Testis (tissue), 2 donors: ENCODE measurements at regions not wholly inside any gene's neighbourhood (a gene's known extent, or its start where the extent isn't known, plus 50 kb on each side); places are given as distances from the start of the nearest gene placed in this dataset.

Experiments
- DNase-seq: peaks from one replicate; pipeline ENCODE4 v3.0.0-alpha.2; 2019
- H3K27ac ChIP-seq, 2 donors: fragments of 200-600 bp; sonication (generic); one replicate each; pipeline ENCODE4 v1.5.1; 2019
- H3K27me3 ChIP-seq: fragments of 200-600 bp; sonication (generic); one replicate; pipeline ENCODE4 v1.5.1; 2019
- H3K36me3 ChIP-seq: fragments of 200-600 bp; sonication (generic); one replicate; pipeline ENCODE4 v1.5.1; 2017; ENCODE audit warnings: low read depth; ENCODE audit errors: missing control alignments
- H3K4me1 ChIP-seq: fragments of 200-600 bp; sonication (generic); one replicate; pipeline ENCODE4 v1.5.1; 2019
- H3K4me3 ChIP-seq, 2 donors: fragments of 200-600 bp; sonication (generic); one replicate each; pipeline ENCODE4 v1.5.1; 2017 to 2019
- H3K9me3 ChIP-seq: fragments of 200-600 bp; sonication (generic); one replicate; pipeline ENCODE4 v1.5.1; 2017
- CTCF ChIP-seq, 3 experiments: fragments of 450-650 bp in 2 of 3; fragments of 200-600 bp in 1 of 3; sonication (generic) in 1 of 3; IDR thresholded peaks; one replicate each; pipeline ENCODE4 v1.5.1; 2016 to 2019; ENCODE audit warnings: antibody characterized with exemption in 3 of 3, mild to moderate bottlenecking in 2 of 3, moderate library complexity in 1 of 3
- POLR2A ChIP-seq: fragments of 450-650 bp; IDR thresholded peaks from one replicate; pipeline ENCODE4 v1.6.1; 2017; ENCODE audit warnings: antibody characterized with exemption, mild to moderate bottlenecking, moderate library complexity
- WGBS, 2 donors: methylation state at CpG; one replicate each; pipeline ENCODE4 v1.1.5; 2018; 5-methylcytosine and 5-hydroxymethylcytosine counted together
- intact Hi-C: fragments of 100-400 bp; cut with DNase I; formaldehyde crosslinking; loops from one replicate; pipeline ENCODE4 v1.15.1; 2023; ENCODE audit warnings: low total_unique reads

GRCh38 chr4:37771771-37772170 lies 54.7 kb upstream of the PGM2 start:
- intact Hi-C loops, result no loop called here
- H3K27ac ChIP-seq, result no peak overlapping the region
- no peak overlapping the region for H3K4me3 ChIP-seq
- H3K36me3 ChIP-seq, result no peaks in the 10 kb centered on the region
- 43 to 52% methylated on average over 2 of the region's 2 CpGs for WGBS, 2 donors
- no peaks in the 10 kb centered on the region for H3K4me1 ChIP-seq
- H3K27me3 ChIP-seq, result no peaks in the 10 kb centered on the region
- TF ChIP-seq CTCF (IDR thresholded peaks at IDR 0.05) (no peak), POLR2A (no peak)
- no peak for DNase-seq
- no peaks in the 10 kb centered on the region for H3K9me3 ChIP-seq

GRCh38 chr4:37770016-37770415 lies 56.5 kb upstream of the PGM2 start:
- no peak for DNase-seq
- TF ChIP-seq CTCF (IDR thresholded peaks at IDR 0.05) (no peak), POLR2A (no peak)
- Histone ChIP-seq H3K27me3 (no peaks in the 10 kb centered on the region), H3K4me3 (no peak overlapping the region), H3K9me3 (no peaks in the 10 kb centered on the region), H3K36me3 (no peaks in the 10 kb centered on the region), H3K27ac (no peak overlapping the region), H3K4me1 (no peaks in the 10 kb centered on the region)
- 78 to 79% methylated on average over 2 of the region's 2 CpGs for WGBS, 2 donors
- intact Hi-C loops, result no loop called here

GRCh38 chr4:37769391-37769989 lies 57.0 kb upstream of the PGM2 start:
- TF ChIP-seq CTCF (IDR thresholded peaks at IDR 0.05), result no peak
- no peak for TF ChIP-seq POLR2A
- H3K9me3 ChIP-seq, result no peaks in the 10 kb centered on the region
- H3K27me3 ChIP-seq, result no peaks in the 10 kb centered on the region
- intact Hi-C loops, result no loop called here
- no peak overlapping the region for H3K4me3 ChIP-seq
- no peak for DNase-seq
- WGBS, 2 donors, result 97 to 98% methylated on average over 4 of the region's 4 CpGs
- no peaks in the 10 kb centered on the region for H3K4me1 ChIP-seq
- no peak overlapping the region for H3K27ac ChIP-seq
- no peaks in the 10 kb centered on the region for H3K36me3 ChIP-seq

- no peaks in the 10 kb centered on the region for H3K4me1 ChIP-seq
- peak; percentile 40 for DNase-seq
- TF ChIP-seq POLR2A (no peak), CTCF (IDR thresholded peaks at IDR 0.05) (no peak)
- H3K9me3 ChIP-seq, result no peaks in the 10 kb centered on the region
- H3K4me3 ChIP-seq, result no peak overlapping the region
- H3K27ac ChIP-seq, result no peak overlapping the region
- no peaks in the 10 kb centered on the region for H3K27me3 ChIP-seq
- WGBS, 2 donors, result 15 to 42% methylated on average over 5 of the region's 5 CpGs
- H3K36me3 ChIP-seq, result no peaks in the 10 kb centered on the region
- intact Hi-C loops, result no loop called here
Observed at GRCh38 chr4:37767546-37767945, 58.9 kb upstream of the PGM2 start.

GRCh38 chr4:37767019-37767418 lies 59.5 kb upstream of the PGM2 start:
- Histone ChIP-seq H3K4me1 (no peaks in the 10 kb centered on the region), H3K4me3 (no peak overlapping the region), H3K27me3 (no peaks in the 10 kb centered on the region), H3K9me3 (no peaks in the 10 kb centered on the region), H3K27ac (no peak overlapping the region), H3K36me3 (no peaks in the 10 kb centered on the region)
- WGBS, 2 donors, result 96% methylated on average over 2 of the region's 2 CpGs; no CpG with 5 or more reads in 1 of the 2 donors
- intact Hi-C loops, result no loop called here
- no peak for DNase-seq
- TF ChIP-seq POLR2A (no peak), CTCF (IDR thresholded peaks at IDR 0.05) (no peak)
